ENCODE measurements at regions not wholly inside any gene's neighbourhood (a gene's known extent, or its start where the extent isn't known, plus 50 kb on each side); places are given as distances from the start of the nearest gene placed in this dataset.

GRCh38 chr2:225177098-225177497 lies 134.8 kb upstream of the DOCK10 start:
- Histone ChIP-seq H3K27ac (ENCODE audit: low read depth, low read length, poor library complexity, severe bottlenecking) (no peak overlapping the region), H3K4me3 (ENCODE audit: low read depth, low read length, poor library complexity, severe bottlenecking) (no peak overlapping the region), H3K36me3 (ENCODE audit: insufficient read depth, low read length) (no peaks in the 10 kb centered on the region), H2AFZ (ENCODE audit: low read length) (no peak overlapping the region), H3K4me2 (ENCODE audit: low read length) (no peak overlapping the region), H3K4me1 (ENCODE audit: insufficient read depth, low read length, poor library complexity, severe bottlenecking) (no peaks in the 10 kb centered on the region), H3K9me2 (ENCODE audit: insufficient read depth, low read length) (no peaks in the 10 kb centered on the region), H4K20me1 (ENCODE audit: insufficient read depth, low read length) (no peaks in the 10 kb centered on the region), H3K79me2 (ENCODE audit: insufficient read depth, low read depth, low read length) (no peaks in the 10 kb centered on the region), H3K9me3 (ENCODE audit: low read length) (no peaks in the 10 kb centered on the region)
- no peak for TF ChIP-seq EZH2phosphoT487 (IDR thresholded peaks at IDR 0.05; ENCODE audit: borderline replicate concordance, low read depth, low read length)
- TF ChIP-seq, protein P1, sequence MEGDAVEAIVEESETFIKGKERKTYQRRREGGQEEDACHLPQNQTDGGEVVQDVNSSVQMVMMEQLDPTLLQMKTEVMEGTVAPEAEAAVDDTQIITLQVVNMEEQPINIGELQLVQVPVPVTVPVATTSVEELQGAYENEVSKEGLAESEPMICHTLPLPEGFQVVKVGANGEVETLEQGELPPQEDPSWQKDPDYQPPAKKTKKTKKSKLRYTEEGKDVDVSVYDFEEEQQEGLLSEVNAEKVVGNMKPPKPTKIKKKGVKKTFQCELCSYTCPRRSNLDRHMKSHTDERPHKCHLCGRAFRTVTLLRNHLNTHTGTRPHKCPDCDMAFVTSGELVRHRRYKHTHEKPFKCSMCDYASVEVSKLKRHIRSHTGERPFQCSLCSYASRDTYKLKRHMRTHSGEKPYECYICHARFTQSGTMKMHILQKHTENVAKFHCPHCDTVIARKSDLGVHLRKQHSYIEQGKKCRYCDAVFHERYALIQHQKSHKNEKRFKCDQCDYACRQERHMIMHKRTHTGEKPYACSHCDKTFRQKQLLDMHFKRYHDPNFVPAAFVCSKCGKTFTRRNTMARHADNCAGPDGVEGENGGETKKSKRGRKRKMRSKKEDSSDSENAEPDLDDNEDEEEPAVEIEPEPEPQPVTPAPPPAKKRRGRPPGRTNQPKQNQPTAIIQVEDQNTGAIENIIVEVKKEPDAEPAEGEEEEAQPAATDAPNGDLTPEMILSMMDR (conservative IDR thresholded peaks at IDR 0.05; ENCODE audit: low read length) = no peak
- BruUV-seq (replicated peaks) = no TSS peak
- CTCF ChIA-PET (ENCODE audit: unreplicated experiment) = no interaction called here
- DNase-seq (ENCODE audit: low spot score) = no peak
- POLR2A ChIA-PET = no interaction called here
- intact Hi-C loops (cut with micrococcal nuclease; ENCODE audit: unreplicated experiment) = no loop called here

- no peak overlapping the region for H3K27ac ChIP-seq (ENCODE audit: low read depth, low read length, poor library complexity, severe bottlenecking)
- no peaks in the 10 kb centered on the region for H3K79me2 ChIP-seq (ENCODE audit: insufficient read depth, low read depth, low read length)
- H2AFZ ChIP-seq (ENCODE audit: low read length) = no peak overlapping the region
- ChIA-PET CTCF (ENCODE audit: unreplicated experiment) (no interaction called here), POLR2A (interaction anchor here (0.5 to 0.8 kb wide), 3 partner anchors 9 to 1100 kb away, joined by 3 read pairs; no protein-coding TSS in a partner anchor)
- no peaks in the 10 kb centered on the region for H3K9me2 ChIP-seq (ENCODE audit: insufficient read depth, low read length)
- no peak for DNase-seq (ENCODE audit: low spot score)
- no TSS peak for BruUV-seq (replicated peaks)
- TF ChIP-seq EZH2phosphoT487 (IDR thresholded peaks at IDR 0.05; ENCODE audit: borderline replicate concordance, low read depth, low read length) = no peak
- TF ChIP-seq, protein P1 (conservative IDR thresholded peaks at IDR 0.05; ENCODE audit: low read length) = no peak
- intact Hi-C loops (cut with micrococcal nuclease; ENCODE audit: unreplicated experiment) = no loop called here
- no peaks in the 10 kb centered on the region for H4K20me1 ChIP-seq (ENCODE audit: insufficient read depth, low read length)
- no peaks in the 10 kb centered on the region for H3K9me3 ChIP-seq (ENCODE audit: low read length)
- H3K4me2 ChIP-seq (ENCODE audit: low read length) = no peak overlapping the region
- H3K36me3 ChIP-seq (ENCODE audit: insufficient read depth, low read length) = no peaks in the 10 kb centered on the region
- no peak overlapping the region for H3K4me3 ChIP-seq (ENCODE audit: low read depth, low read length, poor library complexity, severe bottlenecking)
- H3K4me1 ChIP-seq (ENCODE audit: insufficient read depth, low read length, poor library complexity, severe bottlenecking) = no peaks in the 10 kb centered on the region
These were observed 131.6 kb upstream of the DOCK10 start for GRCh38 chr2:225173909-225174308.

DNA sequence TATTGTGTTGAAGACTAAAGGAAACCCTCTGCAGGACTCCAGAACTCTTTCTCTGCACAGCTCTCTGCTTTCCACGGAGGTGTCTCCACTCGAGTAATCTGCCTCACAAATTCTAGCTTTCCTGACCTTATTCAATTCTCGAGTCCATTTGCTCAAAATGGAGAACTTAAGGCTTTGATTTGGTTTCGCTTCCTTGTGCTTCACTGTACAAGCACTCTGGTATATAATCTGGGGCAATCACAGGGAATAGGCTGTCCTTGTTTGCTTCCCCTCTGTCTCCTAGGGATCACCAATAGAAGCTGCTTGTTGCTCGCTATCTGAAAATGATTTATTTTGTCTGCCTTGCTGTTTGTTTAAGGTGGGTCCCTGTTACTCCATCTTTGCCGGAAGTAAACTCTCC lies 129.1 kb upstream of the DOCK10 start:
- Histone ChIP-seq H4K20me1 (ENCODE audit: insufficient read depth, low read length) (no peaks in the 10 kb centered on the region), H3K9me3 (ENCODE audit: low read length) (no peaks in the 10 kb centered on the region), H3K4me2 (ENCODE audit: low read length) (0 out of 2 replicates have a peak overlapping the region, but pooled peaks have one; percentile 14), H3K79me2 (ENCODE audit: insufficient read depth, low read depth, low read length) (no peaks in the 10 kb centered on the region), H3K9me2 (ENCODE audit: insufficient read depth, low read length) (no peaks in the 10 kb centered on the region), H3K27ac (ENCODE audit: low read depth, low read length, poor library complexity, severe bottlenecking) (no peak overlapping the region), H3K36me3 (ENCODE audit: insufficient read depth, low read length) (no peaks in the 10 kb centered on the region), H2AFZ (ENCODE audit: low read length) (peak overlapping the region; percentile 62), H3K4me3 (ENCODE audit: low read depth, low read length, poor library complexity, severe bottlenecking) (no peak overlapping the region), H3K4me1 (ENCODE audit: insufficient read depth, low read length, poor library complexity, severe bottlenecking) (no peaks in the 10 kb centered on the region)
- no TSS peak for BruUV-seq (replicated peaks)
- DNase-seq (ENCODE audit: low spot score) = peak; percentile 35
- POLR2A ChIA-PET = interaction anchor here (0.8 to 1.2 kb wide), 3 partner anchors 10 to 12 kb away, joined by 3 to 5 read pairs (median 3); no protein-coding TSS in a partner anchor
- no peak for TF ChIP-seq EZH2phosphoT487 (IDR thresholded peaks at IDR 0.05; ENCODE audit: borderline replicate concordance, low read depth, low read length)
- TF ChIP-seq, protein P1 (conservative IDR thresholded peaks at IDR 0.05; ENCODE audit: low read length) = no peak
- CTCF ChIA-PET (ENCODE audit: unreplicated experiment) = no interaction called here
- intact Hi-C loops (cut with micrococcal nuclease; ENCODE audit: unreplicated experiment) = no loop called here

Data from OCI-LY7 (cell line).